ENCODE measurements at regions not wholly inside any gene's neighbourhood (a gene's known extent, or its start where the extent isn't known, plus 50 kb on each side); places are given as distances from the start of the nearest gene placed in this dataset.
"Not testable (repeated sequence)": the region's sequence is repeated elsewhere in the genome, so short reads cannot be mapped to it uniquely, and the experiment has no call there.

GRCh38 chr5:2110934-2111462, 228.3 kb upstream of the IRX4 start:
- no peak for DNase-seq

- no peak for DNase-seq
Observed at GRCh38 chr5:2110137-2110933, 227.6 kb upstream of the IRX4 start.

- DNase-seq: no peak
Observed at GRCh38 chr5:2109566-2109965, 226.8 kb upstream of the IRX4 start.

DNA sequence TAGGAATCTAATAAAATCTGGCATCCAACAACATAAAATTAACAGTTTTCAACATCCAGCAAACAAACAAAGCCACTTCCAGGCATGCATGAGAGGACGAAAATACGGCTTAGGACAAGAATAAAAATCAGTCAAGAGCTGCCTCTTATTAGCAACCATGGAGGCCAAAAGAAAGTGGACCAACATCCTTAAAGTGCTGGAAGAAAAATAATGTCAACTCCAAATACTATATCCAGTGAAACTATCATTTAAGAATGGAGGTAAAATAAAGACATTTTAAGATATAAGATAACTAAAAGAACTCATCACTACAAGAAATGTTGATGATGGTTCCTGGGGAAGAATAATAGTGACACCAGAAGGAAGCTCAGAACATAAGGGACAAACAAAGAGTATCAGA, 224.0 kb upstream of the IRX4 start:
- DNase-seq: no peak

GRCh38 chr5:2105141-2105540, 222.4 kb upstream of the IRX4 start:
- no peak for DNase-seq

- no peak for DNase-seq
Observed at GRCh38 chr5:2103940-2104339, 221.2 kb upstream of the IRX4 start.

DNA sequence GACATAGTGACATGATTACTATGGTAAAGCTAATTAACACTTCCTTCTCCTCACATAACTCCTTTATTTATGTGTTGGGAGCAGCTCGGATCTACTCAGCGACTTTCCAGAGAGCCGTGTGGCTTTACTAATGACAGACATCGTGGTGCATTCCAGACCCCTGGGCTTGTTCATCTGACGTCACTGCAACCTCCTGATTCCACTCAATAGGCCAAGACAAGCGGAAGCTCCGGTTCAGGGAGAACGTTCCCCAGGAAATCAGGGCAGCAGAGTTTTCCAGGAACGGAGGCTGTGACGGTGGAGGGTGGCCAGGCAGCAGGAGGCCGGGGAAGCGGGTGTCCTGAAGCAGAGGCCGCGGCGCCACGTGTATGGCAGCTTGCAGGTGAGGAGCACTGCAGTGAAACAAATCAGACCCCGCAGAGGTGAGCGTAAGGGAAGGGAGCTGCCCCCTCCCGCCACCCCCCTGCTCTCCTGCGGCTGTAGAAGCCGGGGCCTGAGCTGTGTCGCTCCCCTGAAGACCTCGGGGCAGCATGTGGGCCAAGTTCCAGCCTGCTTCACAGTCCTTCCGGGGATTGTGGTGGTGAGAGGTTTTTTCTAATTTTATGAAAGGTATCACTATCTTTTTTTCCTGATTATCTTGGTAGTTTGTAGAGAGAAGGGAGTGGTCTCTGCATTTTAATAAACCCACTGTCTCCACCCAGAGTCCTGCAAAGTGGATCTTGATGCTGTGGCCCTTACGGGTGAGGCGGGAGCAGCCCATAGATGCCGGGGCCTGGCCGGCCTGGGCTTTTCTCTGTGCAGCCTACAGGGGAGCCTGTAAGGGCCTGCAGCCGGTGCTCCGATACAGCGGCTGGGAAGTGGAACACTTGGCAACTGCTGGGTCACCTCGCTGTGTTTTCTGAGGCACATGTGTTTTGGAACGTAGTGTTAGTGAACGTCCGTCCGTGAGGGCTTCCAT, 220.4 kb upstream of the IRX4 start:
- no peak for DNase-seq

- DNase-seq: no peak
Observed at GRCh38 chr5:2101685-2102084, 219.0 kb upstream of the IRX4 start.

DNA sequence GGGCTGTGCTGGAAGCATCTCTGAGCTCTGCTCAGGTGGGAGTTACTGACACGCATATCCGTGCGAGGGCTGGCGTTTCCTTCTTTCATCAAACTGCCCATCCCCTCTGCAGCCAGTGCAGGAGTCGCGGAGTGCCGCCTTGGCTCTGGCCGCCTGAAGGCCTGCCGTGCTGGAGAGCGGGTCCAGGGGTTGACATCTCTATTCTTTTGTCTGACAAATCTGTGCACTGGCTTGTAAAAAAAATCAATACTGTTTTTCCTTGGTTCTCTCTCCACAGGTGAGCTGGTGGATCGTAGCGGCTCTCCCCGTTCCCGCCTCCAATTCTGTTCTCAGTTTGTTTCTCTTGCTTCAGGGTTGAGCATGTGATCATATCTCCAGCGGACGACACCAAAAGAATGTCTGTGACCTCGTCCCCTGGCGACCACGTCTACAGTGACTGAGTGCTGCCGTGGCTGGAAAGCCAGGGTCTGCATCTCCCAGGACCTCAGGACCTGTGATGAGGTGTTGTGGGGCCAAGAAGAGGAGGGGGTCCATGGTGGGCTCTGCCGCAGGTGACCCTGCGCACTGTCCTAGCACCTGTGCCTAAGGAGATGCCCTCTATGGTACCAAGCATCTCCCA, 214.3 kb upstream of the IRX4 start:
- no peak for DNase-seq

DNA sequence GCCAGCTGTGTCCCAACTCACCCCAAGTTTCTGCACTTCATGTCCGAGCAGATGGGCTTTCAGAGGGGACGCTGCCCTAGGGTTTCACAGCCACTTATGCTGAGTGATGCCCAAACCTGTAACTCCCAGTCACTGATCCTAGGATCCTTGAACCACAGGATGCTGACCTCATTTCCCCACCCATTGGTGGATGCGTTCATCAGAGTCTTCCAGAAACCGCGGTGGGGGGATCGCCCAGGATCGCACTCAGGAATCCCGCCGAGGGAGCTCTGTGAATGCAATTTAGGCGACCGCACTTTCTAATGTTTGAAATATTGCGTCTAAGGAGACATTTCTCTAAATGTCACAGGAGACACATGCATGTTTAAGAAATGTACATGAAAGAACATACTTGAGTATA, 212.3 kb upstream of the IRX4 start:
- no peak for DNase-seq

GRCh38 chr5:2094616-2094995, 211.9 kb upstream of the IRX4 start:
- DNase-seq: no peak

DNA sequence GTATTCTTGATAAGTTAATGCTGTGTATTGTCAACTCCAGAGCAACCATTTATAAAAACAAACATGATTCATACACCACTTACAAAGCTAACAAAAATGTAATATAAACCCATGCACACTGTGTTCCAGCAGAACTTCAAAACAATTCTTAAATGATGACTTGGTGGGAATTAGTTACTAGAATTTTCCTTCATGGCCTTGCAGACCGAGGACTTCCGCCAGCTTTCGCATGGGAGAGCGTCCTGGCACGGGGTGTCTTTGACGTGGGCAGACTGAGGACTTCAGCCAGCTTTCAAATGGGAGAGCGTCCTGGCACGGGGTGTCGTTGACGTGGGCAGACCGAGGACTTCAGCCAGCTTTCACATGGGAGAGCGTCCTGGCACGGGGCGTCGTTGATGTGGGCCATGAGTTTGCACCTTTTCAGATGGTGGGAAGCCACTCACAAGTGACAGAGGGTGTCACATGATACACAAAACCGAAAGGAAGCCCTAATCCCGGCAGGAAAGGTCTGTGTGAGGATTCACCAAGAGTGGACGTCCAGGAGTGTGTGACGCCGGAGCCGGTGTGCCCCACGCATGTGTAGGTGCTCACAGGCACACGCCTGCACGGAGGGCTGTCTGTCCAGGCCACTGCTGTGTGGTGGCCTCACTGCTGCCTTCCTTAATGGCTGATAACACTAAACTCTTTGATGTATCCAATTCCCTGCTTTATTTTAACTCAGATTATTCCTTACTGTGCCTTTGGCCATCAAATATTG, 211.3 kb upstream of the IRX4 start:
- DNase-seq: no peak

DNA sequence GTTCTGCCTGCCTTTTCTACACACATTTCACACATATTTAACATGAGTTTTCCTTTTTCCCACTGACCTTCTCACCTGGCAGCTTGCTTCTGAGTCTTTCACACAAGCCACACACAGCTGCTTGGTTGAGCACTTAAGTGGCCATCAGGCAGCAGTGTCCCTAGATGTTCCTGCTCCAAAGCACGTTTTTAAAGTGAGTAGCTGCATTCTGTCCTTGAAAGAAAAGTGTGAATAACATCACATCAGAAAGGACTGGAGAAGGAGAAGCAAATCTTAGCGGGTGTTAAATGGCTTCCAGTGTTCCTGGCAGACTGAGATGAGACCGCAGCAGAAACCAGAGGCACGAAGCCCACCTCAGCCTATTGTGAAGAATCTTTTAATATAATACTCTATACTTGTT, 209.2 kb upstream of the IRX4 start:
- peak in 1 of 2 experiments; percentile 12 for DNase-seq

- no peak for DNase-seq
Observed at GRCh38 chr5:2087980-2088379, 205.3 kb upstream of the IRX4 start.

GRCh38 chr5:2075365-2075764, 192.6 kb upstream of the IRX4 start:
- no peak for DNase-seq

DNA sequence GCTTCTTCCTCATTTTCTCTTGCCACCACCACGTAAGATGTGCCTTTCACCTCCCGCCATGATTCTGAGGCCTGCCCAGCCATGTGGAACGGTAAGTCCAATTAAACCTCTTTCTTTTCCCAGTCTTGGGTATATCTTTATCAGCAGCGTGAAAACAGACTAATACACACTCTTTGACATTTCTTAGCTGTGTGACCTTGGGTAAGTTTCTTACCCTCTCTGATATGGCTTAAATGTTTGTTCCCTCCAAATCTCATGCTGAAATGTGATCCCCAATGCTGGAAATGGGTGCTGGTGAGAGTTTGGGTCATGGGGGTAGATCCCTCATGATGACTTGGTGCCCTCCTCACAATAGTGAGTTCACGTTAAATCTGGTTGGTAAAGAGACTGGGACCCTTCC, 188.8 kb upstream of the IRX4 start:
- DNase-seq: no peak

GRCh38 chr5:2070787-2071186, 188.1 kb upstream of the IRX4 start:
- peak in 1 of 2 experiments; percentile 6 for DNase-seq

DNA sequence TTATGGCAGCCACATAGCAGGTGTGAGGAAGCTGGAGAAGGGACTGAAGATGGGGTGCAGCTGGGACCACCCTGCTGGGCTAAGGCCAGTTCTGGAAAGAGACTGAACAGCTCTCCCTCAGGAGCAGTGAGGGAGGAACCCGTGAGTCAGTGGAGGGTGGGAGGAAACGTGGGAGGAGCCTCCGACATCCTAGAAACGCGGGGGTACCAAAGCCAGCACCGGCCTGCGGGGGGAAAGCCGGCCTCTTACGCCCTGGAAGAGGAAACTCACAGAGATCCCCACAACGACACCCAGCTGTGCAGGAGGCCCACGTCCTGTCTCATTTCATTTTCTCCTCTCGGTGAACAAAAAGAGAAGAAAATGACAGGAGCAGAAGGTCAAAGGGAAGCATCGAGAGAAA, 185.8 kb upstream of the IRX4 start:
- no peak for DNase-seq

DNA sequence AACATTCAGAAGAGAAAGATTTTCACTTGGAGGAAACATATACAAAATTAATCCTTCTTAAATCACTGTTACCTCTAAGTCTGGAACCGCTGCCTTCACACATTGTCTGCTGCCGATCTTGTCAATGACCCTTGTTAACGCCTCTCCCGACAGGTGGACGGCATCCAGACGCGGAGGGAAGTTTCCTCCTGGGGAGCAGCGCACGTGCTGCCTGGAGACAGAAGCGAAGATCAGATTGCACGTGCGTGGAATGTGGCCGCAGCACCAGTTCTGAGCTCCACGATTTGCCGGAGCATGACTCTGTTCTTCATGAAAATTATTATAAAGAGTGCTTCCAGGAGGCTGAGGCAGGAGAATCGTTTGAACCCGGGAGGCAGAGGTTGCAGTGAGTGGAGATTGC, 183.6 kb upstream of the IRX4 start:
- no peak for DNase-seq

DNA sequence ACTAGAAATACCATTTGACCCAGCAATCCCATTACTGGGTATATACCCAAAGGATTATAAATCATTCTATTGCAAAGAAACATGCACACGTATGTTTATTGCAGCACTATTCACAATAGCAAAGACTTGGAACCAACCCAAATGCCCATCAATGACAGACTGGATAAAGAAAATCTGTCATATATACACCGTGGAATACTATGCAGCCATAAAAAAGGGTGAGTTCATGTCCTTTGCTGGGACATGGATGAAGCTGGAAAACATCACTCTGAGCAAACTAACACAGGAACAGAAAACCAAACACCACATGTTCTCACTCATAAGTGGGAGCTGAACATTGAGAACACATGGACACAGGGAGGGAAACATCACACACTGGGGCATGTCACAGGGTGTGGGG, 180.7 kb upstream of the IRX4 start:
- not testable (repeated sequence) for DNase-seq

- DNase-seq: no peak
Observed at GRCh38 chr5:2052687-2053086, 170.0 kb upstream of the IRX4 start.

DNA sequence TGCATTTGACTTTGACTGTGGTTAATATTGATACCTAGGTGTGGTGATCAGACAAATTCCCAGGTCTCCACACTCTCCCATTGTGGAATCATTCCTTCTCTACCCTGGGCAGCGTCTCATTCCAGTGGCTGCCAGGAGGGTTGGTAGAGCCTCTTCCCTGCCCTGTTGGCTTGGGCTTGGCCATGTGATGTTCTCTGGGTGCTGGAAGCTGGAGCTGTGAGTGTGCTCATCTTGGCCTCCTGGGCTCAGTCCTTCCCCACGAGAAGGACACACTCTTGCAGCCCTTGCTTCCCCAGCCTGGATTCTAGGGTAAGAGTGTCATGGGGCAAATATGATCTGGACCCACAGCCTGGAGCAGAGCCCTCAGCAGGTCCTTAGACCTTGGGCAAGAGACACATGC, 167.2 kb upstream of the IRX4 start:
- DNase-seq: no peak

- no peak for DNase-seq
Observed at GRCh38 chr5:2048664-2049063, 165.9 kb upstream of the IRX4 start.

Data from SHP77 (cell line).